ENCODE measurements at regions not wholly inside any gene's neighbourhood (a gene's known extent, or its start where the extent isn't known, plus 50 kb on each side); places are given as distances from the start of the nearest gene placed in this dataset.
"Not testable (repeated sequence)": the region's sequence is repeated elsewhere in the genome, so short reads cannot be mapped to it uniquely, and the experiment has no call there.

- DNase-seq = no peak
These were observed 744.9 kb downstream of the TAF11L14 start for GRCh38 chr5:18379189-18379588.

DNA sequence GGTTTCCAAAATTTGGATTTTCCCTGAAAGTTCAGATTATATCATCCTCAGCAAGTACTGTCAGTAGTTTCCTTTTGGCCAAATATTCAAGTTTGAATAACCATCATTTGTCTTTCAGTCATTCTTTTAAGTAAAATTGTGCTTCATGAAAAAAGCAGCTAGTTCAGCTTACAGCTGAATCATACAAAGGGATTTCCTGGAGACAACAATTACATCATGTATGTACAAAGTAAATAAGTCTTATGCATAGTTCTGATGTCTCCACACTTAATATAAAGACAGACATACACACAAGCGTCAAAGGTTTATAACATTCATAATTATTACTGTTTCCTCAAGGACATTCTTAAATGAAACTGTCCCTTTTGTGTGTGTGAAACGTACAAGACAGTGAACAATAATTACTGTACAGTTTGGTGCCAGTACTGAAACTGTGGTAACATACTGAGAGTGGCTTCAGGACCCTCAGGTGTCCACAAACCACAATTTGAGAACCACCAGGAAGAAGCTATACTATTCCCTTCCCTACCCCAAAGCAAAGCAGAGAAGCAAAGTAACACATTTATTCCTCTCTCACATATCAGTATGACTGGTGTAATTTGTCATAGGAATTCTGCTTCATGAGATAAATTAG is 746.6 kb downstream of the TAF11L14 start:
- DNase-seq = no peak

DNA sequence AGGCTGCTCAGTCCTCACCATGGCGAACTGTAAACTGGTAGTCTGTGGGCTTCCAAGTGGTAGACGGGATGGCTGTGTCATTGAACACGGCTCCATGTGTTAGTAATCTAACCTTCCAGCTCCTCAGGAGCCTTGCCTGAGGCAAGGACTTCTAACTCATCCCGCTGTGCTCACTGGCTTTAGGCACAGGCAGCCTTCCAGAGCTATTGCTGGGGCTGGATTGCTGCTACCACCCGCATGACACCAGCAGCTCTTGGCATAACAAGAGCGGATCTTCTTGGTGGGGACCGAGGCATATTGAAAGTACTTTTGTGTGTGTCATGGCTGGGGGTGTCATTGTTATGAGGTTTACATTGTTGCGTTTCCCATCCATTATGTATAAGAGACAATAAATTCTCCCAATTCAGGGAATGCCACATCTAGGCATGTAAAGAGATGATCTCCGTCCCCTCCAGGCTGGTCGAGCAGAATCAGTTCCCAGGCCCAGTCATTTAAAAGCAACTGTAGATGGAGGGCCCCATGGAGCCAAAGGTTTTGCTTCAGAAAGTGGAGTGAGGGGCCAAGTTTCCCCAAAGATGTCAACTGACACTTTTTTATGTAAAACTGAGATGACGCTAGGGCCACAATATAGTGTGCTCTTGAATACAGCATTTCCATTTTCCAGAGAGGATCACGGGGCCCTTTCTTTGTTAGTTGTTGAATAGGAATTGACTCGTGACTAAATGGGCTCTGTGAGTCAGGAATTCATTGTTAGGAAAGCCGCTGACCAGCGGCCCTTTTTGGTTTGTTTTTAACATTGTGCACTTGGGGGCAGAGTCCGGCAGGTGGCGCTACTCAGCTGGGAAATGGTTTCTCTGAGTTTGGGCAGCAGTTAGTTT is 759.5 kb downstream of the TAF11L14 start:
- DNase-seq = no peak

DNA sequence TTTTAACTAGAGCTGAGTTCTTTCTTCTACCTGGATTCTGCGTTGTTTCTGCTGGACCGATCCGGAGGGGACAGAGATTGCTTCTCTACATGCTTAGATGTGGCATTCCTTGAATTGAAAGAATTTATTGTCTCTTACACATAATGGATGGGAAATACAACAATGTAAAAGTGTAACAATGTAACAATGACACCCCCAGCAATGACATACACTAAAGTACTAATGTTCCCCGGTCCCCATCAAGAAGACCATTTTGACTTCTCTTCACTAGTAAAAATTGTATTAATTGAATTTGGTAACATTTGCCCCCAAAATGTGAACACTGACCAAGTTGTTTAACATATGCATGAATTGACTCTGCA is 760.2 kb downstream of the TAF11L14 start:
- DNase-seq = no peak

DNA sequence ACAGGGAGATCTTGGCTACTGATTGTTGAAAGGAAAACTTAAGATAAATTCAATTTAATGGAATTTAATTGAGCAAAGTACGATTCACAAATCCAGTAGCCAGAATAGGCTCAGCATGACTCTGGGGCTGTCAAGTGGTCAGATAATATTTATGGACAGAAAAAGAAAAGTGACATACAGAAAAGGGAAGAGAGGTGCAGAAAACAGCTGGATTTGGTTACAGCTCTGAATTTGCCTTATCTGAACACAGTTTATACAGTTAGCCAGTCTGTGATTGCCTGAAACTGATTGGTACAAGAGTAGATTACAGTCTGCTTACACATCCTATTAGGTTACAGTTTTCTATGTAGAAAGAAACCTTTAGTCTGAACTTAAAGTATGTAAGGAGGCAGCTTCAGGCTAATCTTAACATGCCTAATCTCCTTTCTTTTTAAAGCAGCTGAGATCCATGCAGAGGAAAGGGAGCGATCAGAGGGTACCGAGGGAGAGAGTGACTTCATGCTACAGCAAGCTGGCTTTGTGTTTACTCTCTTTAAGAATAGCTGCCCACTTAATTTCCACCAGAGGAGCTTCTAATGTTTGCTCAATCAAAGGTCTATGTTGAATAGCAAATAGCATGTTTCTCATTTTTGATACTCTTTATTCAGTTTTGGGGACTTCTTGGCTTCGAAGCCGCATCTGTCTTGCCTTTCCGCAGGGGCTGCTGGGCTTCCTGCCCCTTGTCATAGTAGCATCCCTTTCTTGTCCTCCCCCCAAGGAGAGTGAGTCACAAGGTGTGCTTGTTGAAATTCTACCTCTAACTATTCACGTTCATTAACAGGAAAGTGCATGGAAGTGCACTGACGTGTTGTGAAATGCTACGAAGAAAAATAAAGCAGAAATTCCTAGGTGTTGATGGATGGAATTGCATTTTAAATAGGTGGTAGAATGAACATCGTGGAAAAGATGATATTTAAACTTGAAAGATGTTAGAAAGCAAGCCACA is 761.2 kb downstream of the TAF11L14 start:
- DNase-seq = no peak

- no peak for DNase-seq
These were observed 763.1 kb downstream of the TAF11L14 start for GRCh38 chr5:18397371-18397770.

GRCh38 chr5:18397891-18398290 is 763.6 kb downstream of the TAF11L14 start:
- DNase-seq = no peak

DNA sequence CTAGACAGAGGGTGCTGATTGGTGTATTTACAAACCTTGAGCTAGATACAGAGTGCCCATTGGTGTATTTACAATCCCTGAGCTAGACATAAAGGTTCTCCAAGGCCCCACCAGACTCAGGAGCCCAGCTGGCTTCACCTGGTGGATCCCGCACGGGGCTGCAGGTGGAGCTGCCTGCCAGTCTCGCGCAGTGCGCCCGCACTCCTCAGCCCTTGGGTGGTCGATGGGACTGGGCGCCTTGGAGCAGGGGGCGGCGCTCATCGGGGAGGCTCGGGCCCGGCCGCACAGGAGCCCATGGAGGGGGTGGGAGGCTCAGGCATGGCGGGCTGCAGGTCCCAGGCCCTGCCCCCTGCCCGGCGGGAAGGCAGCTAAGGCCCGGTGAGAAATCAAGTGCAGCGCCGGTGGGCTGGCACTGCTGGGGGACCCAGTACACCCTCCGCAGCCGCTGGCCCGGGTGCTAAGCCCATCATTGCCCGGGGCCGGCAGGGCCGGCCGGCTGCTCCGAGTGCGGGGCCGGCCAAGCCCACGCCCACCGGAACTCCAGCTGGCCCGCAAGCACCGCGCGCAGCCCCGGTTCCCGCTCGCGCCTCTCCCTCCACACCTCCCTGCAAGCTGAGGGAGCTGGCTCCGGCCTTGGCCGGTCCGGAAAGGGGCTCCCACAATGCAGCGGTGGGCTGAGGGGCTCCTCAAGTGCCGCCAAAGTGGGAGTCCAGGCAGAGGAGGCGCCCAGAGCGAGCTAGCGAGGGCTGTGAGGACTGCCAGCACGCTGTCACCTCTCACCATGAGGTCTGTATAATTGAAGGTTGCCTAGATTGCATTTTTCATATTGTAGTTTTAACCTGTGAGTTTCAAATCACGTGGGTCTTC is 765.4 kb downstream of the TAF11L14 start:
- not testable (repeated sequence) for DNase-seq

DNA sequence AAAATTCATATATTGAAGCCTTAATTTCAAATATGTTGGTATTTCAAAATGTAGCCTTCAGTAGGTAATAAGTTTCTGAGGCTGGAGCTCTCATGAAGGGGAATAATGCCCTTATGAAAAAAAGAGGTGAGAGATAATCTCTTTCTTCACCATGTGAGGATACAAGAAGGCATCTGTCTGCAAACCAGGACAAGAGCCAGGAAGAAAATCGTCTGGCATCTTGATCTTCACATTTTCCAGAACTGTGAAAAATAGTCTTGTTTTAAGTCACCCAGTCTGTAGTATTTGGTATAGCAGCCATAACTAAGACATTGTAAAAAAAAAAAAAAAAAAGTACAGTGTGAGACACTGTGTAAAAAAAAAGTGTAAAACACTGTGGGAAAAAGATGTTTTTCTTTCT is 768.9 kb downstream of the TAF11L14 start:
- DNase-seq = no peak

- no peak for DNase-seq
These were observed 769.7 kb downstream of the TAF11L14 start for GRCh38 chr5:18403941-18404438.

GRCh38 chr5:18420711-18421110 is 786.5 kb downstream of the TAF11L14 start:
- no peak for DNase-seq

DNA sequence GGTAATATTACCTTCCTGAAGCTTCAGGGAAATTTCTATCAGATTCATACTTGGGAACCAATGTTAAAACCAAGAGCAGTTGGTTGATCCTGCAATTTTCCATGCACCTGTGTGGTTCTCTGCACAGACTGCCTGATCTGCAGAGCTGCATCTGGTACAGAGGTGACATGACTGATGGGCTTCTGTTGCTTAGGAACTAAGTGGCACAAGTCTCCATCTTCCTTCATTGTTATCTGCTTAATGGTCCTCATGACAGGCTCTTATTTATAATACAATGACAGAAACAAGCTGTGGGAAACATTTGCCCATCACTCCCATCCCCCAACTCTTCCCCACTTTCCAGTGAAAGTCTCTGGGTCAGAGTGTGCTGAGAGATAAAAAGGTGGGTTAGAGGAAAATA is 799.1 kb downstream of the TAF11L14 start:
- no peak for DNase-seq

GRCh38 chr5:18438126-18438525 is 803.9 kb downstream of the TAF11L14 start:
- DNase-seq = no peak

- no peak for DNase-seq
These were observed 821.3 kb downstream of the TAF11L14 start for GRCh38 chr5:18455521-18455920.

GRCh38 chr5:18457255-18457654 is 823.0 kb downstream of the TAF11L14 start:
- DNase-seq = no peak

DNA sequence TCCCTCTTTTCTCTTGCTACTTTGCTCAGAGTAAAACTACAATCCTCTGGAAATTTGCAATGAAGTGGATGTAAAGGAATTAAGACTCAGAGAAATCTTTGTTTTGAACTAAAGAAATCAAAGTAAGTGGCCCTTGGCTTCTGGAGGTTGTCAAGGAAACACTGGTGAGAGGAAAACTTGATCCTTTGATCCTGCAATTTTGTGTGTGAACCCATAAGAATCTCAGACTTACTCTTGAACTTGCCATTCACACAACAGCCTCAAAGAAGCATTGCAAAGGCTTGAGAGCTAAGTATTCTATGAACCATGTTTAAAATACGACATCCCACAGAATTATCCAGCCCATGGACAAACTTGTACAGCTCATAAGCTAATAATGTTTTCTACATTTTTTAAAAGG is 827.5 kb downstream of the TAF11L14 start:
- DNase-seq = no peak

DNA sequence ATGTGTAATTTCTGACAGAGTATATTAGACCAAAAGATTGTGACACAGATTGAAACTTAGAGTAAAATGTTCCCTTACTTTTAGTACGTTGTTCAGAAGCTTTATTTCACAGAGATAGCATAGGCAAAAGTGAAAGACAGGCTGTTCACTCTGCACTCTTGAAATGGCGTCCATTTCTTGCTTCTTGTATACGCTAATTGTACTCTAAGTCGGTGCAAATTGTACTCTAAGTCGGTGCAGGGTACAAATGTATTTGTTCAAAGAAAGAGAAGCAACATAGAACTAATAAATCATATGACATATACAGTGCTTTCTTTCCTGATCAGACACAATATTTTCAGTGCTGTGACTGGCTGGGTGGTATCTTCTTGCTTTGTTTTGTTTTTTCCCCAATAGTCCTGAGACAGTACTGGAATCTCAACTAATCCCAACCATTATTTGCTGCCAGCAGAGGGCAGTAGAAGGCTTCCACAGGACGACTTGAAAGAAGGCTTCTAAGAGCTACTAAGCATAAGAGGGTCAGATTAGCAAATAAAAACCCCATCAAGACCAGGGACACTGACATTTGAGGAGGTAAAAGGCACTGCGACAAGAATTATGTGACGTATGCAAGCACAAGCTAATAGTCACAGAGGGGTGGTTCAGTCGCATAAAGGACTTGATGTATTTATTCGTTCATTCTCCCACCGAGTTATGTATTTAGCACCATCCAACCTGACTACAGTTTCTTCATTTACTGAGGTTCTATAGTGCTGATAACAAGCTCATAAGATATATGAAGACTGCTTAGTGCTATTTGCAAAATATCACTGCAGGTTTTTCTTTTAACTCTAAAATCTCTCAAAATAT is 831.8 kb downstream of the TAF11L14 start:
- peak; percentile 1 for DNase-seq

DNA sequence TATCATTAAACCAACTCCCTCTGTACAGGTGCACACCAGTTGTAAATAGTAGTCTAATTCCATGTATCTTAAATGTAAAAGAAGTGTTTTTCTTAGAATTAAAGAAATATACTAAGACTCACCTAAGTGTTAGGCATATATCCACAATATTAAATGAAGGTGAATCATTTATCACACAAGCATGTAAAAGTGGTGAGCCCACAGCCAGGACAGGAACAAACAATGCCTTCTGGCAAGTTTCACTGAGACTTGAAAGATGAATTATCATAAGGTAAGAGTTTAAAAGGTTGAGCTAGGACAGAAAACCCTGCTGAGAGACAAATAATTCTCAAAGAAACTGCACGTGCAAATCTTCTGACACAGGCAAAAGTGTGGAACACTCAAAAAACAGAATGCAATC is 832.5 kb downstream of the TAF11L14 start:
- DNase-seq = no peak

DNA sequence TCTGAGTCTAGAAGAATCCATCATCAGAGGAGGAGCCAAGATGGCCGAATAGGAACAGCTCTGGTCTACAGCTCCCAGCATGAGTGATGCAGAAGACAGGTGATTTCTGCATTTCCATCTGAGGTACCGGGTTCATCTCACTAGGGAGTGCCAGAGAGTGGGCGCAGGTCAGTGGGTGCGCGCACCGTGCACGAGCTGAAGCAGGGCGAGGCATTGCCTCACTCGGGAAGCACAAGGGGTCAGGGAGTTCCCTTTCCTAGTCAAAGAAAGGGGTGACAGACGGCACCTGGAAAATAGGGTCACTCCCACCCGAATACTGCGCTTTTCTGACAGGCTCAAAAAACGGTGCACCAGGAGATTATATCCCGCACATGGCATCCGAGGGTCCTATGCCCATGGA is 837.5 kb downstream of the TAF11L14 start:
- DNase-seq = not testable (repeated sequence)

- DNase-seq = no peak
These were observed 849.2 kb downstream of the TAF11L14 start for GRCh38 chr5:18483451-18483850.

- no peak for DNase-seq
These were observed 853.7 kb downstream of the TAF11L14 start for GRCh38 chr5:18487928-18488480.

Measured in NCI-H1436 treated with DMSO at 0.1 percent for 48 hours (cell line).